Neural cell (in vitro differentiated cells): ENCODE measurements at regions not wholly inside any gene's neighbourhood (a gene's known extent, or its start where the extent isn't known, plus 50 kb on each side); places are given as distances from the start of the nearest gene placed in this dataset.
A peak's percentile ranks its signal among the peaks of the same experiment; 100 is the strongest.

ENCODE experiments used
- H2AFZ ChIP-seq: fragments of 200-600, 300-800 bp; sonication (generic), shearing (Covaris generic); 2 replicates; pipeline ENCODE4 v1.6.0; 2014; ENCODE audit warnings: low read depth, mild to moderate bottlenecking, antibody characterized with exemption, low read length, moderate library complexity
- H3F3A ChIP-seq: fragments of 200-600 bp; shearing (Covaris generic); 2 replicates; pipeline ENCODE4 v1.6.1; 2016; ENCODE audit warnings: mild to moderate bottlenecking, moderate library complexity, mixed read lengths, antibody characterized with exemption, low read length; ENCODE audit not compliant: insufficient read depth, poor library complexity, severe bottlenecking
- H3K27ac ChIP-seq: fragments of 200-600, 300-800 bp; sonication (generic), shearing (Covaris generic); 2 replicates; pipeline ENCODE4 v1.5.1; 2014; ENCODE audit warnings: mild to moderate bottlenecking, low read length, moderate library complexity
- H3K27me3 ChIP-seq: fragments of 300-800, 200-600 bp; sonication (generic), shearing (Covaris generic); 2 replicates; pipeline ENCODE4 v1.6.0; 2014; ENCODE audit warnings: mild to moderate bottlenecking, low read depth, low read length, moderate library complexity; ENCODE audit not compliant: insufficient read depth
- H3K36me3 ChIP-seq: fragments of 300-800, 200-600 bp; sonication (generic), shearing (Covaris generic); 2 replicates; pipeline ENCODE4 v1.5.1; 2014; ENCODE audit warnings: mild to moderate bottlenecking, antibody characterized with exemption, low read length, moderate library complexity; ENCODE audit not compliant: insufficient read depth
- H3K4me2 ChIP-seq: fragments of 300-800, 200-600 bp; sonication (generic), shearing (Covaris generic); 2 replicates; pipeline ENCODE4 v1.6.0; 2014; ENCODE audit warnings: mild to moderate bottlenecking, low read length
- H3K4me3 ChIP-seq: fragments of 300-800, 200-600 bp; sonication (generic), shearing (Covaris generic); 2 replicates; pipeline ENCODE4 v1.5.1; 2014; ENCODE audit warnings: mild to moderate bottlenecking, low read length, moderate library complexity
- H3K79me2 ChIP-seq: fragments of 200-600 bp; shearing (Covaris generic); replicated peaks from 2 replicates; pipeline ENCODE4 v1.6.0; 2014; ENCODE audit warnings: mild to moderate bottlenecking, low read length, moderate library complexity; ENCODE audit not compliant: insufficient read depth
- H3K9ac ChIP-seq: fragments of 300-800, 200-600 bp; sonication (generic), shearing (Covaris generic); 2 replicates; pipeline ENCODE4 v1.6.1; 2016; ENCODE audit warnings: mild to moderate bottlenecking, low read length, mixed read lengths
- H3K9me2 ChIP-seq: fragments of 200-600 bp; shearing (Covaris generic); 2 replicates; pipeline ENCODE4 v1.6.1; 2016; ENCODE audit warnings: mild to moderate bottlenecking, low read length, mixed read lengths; ENCODE audit not compliant: insufficient read depth
- H3K9me3 ChIP-seq: fragments of 200-600, 300-800 bp; sonication (generic), shearing (Covaris generic); 2 replicates; pipeline ENCODE4 v1.6.1; 2016; ENCODE audit warnings: mild to moderate bottlenecking, mixed run types, low read length, moderate library complexity, mixed read lengths
- H4K20me1 ChIP-seq: fragments of 200-600 bp; shearing (Covaris generic); 2 replicates; pipeline ENCODE4 v1.6.1; 2016; ENCODE audit warnings: mild to moderate bottlenecking, mixed run types; ENCODE audit not compliant: insufficient read depth
- EP300 ChIP-seq: fragments of 450-650 bp; conservative IDR thresholded peaks from 2 replicates; pipeline ENCODE4 v1.6.1; 2014; ENCODE audit warnings: antibody characterized with exemption, mild to moderate bottlenecking, moderate library complexity; ENCODE audit not compliant: poor library complexity, severe bottlenecking
- EZH2 ChIP-seq: fragments of 200-600, 300-800 bp; shearing (Covaris generic), sonication (generic); IDR thresholded peaks from 2 replicates; pipeline ENCODE4 v1.6.1; 2014; ENCODE audit warnings: antibody characterized with exemption, low read length, borderline replicate concordance, mild to moderate bottlenecking; ENCODE audit not compliant: insufficient read depth, poor library complexity, severe bottlenecking
- MXI1 ChIP-seq: fragments of 450-650 bp; conservative IDR thresholded peaks from 2 replicates; pipeline ENCODE4 v1.6.1; 2014; ENCODE audit warnings: antibody characterized with exemption, mild to moderate bottlenecking; ENCODE audit not compliant: poor library complexity, severe bottlenecking
- POLR2AphosphoS5 ChIP-seq: IDR thresholded peaks from 2 replicates; pipeline ENCODE4 v1.6.1; 2012
- RAD21 ChIP-seq: fragments of 450-650 bp; conservative IDR thresholded peaks from 2 replicates; pipeline ENCODE4 v1.6.1; 2014; ENCODE audit warnings: antibody characterized with exemption, mild to moderate bottlenecking, moderate library complexity
- SMC3 ChIP-seq: fragments of 450-650 bp; conservative IDR thresholded peaks from 2 replicates; pipeline ENCODE4 v1.6.1; 2014; ENCODE audit warnings: antibody characterized with exemption, mild to moderate bottlenecking, moderate library complexity; ENCODE audit not compliant: poor library complexity
- TF ChIP-seq, protein P1 (sequence below): IDR thresholded peaks from 2 replicates; pipeline ENCODE4 v1.6.1; 2012; ENCODE audit warnings: borderline replicate concordance
- TF ChIP-seq, protein P2 (sequence below): fragments of 450-650 bp; IDR thresholded peaks from 2 replicates; pipeline ENCODE4 v1.5.1; 2014; ENCODE audit warnings: antibody characterized with exemption, mild to moderate bottlenecking, moderate library complexity; ENCODE audit not compliant: poor library complexity, severe bottlenecking

DNA sequence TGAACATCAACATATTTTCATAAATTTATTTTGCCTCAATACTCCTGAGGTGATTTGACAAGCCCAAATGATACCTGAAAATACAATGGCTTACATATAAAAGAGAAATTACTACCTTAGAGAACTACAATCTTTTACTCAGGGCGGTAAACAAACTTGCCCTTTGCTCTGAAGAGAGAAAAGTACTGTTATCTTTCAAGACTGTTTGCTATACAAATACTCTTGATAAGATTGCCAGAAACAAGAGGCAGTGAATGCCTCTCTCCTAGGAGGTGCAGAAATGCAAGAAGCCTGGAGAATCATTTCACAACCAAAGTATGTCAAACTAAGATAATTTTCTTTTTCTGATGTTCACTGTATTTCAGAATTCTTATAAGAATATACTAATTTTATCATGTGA lies 160.3 kb downstream of the ALX1 start:
- H3K27me3 ChIP-seq = no peaks in the 10 kb centered on the region
- H3K4me2 ChIP-seq = no peak overlapping the region
- no peaks in the 10 kb centered on the region for H3K79me2 ChIP-seq
- no peak overlapping the region for H2AFZ ChIP-seq
- no peak for TF ChIP-seq POLR2AphosphoS5
- H3K9ac ChIP-seq = no peak overlapping the region
- H3K36me3 ChIP-seq = no peaks in the 10 kb centered on the region
- no peaks in the 10 kb centered on the region for H3K9me3 ChIP-seq
- no peaks in the 10 kb centered on the region for H3F3A ChIP-seq
- no peak overlapping the region for H3K4me3 ChIP-seq
- H3K27ac ChIP-seq = no peak overlapping the region
- H4K20me1 ChIP-seq = no peaks in the 10 kb centered on the region
- H3K9me2 ChIP-seq = no peaks in the 10 kb centered on the region

DNA sequence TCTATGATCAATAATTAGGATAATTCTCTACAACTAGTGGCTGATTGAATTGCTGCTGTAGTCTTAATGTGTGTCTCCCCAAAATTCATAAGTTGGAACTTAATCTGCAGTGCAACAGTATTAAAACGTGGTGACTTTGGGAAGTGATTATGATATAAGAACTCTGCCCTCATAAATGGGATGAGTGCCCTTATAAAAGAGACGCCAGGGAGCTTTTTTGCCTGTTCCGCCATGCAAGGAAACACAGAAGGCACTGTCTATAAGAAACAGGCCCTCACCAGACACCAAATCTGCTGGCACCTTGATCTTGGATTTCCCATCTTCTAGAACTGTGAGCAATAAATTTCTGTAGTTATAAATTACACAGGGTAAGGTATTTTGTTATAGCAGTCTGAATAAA lies 161.0 kb downstream of the ALX1 start:
- no peaks in the 10 kb centered on the region for H3K79me2 ChIP-seq
- H3K9ac ChIP-seq = no peak overlapping the region
- H2AFZ ChIP-seq = no peak overlapping the region
- H3K9me3 ChIP-seq = no peaks in the 10 kb centered on the region
- no peaks in the 10 kb centered on the region for H3K27me3 ChIP-seq
- no peak overlapping the region for H3K27ac ChIP-seq
- no peaks in the 10 kb centered on the region for H4K20me1 ChIP-seq
- H3K36me3 ChIP-seq = no peaks in the 10 kb centered on the region
- no peak overlapping the region for H3K4me3 ChIP-seq
- no peak overlapping the region for H3K4me2 ChIP-seq
- no peak for TF ChIP-seq POLR2AphosphoS5
- TF ChIP-seq, protein P1, sequence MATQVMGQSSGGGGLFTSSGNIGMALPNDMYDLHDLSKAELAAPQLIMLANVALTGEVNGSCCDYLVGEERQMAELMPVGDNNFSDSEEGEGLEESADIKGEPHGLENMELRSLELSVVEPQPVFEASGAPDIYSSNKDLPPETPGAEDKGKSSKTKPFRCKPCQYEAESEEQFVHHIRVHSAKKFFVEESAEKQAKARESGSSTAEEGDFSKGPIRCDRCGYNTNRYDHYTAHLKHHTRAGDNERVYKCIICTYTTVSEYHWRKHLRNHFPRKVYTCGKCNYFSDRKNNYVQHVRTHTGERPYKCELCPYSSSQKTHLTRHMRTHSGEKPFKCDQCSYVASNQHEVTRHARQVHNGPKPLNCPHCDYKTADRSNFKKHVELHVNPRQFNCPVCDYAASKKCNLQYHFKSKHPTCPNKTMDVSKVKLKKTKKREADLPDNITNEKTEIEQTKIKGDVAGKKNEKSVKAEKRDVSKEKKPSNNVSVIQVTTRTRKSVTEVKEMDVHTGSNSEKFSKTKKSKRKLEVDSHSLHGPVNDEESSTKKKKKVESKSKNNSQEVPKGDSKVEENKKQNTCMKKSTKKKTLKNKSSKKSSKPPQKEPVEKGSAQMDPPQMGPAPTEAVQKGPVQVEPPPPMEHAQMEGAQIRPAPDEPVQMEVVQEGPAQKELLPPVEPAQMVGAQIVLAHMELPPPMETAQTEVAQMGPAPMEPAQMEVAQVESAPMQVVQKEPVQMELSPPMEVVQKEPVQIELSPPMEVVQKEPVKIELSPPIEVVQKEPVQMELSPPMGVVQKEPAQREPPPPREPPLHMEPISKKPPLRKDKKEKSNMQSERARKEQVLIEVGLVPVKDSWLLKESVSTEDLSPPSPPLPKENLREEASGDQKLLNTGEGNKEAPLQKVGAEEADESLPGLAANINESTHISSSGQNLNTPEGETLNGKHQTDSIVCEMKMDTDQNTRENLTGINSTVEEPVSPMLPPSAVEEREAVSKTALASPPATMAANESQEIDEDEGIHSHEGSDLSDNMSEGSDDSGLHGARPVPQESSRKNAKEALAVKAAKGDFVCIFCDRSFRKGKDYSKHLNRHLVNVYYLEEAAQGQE = no peak
- TF ChIP-seq RAD21 = no peak
- TF ChIP-seq MXI1 = no peak
- H3K9me2 ChIP-seq = no peaks in the 10 kb centered on the region
- no peaks in the 10 kb centered on the region for H3F3A ChIP-seq

DNA sequence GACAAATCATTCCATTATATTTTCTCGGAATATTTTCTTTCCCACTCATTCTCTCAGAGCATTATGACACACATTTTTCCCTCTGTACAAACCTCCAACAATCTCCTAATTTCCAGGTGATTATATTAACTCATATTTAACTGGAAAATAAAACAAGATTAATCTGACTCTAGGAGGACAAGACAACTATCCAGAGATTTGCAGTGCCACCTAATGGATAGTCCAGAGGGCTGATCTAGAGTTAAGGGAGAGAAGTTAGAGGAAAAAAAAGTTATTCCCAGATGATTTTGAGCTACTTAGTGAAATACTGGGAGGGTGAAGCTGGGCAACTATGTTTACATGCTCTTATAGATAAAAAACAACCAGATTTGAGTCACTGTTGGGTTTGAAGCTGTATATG lies 161.7 kb downstream of the ALX1 start:
- Histone ChIP-seq H3K36me3 (no peaks in the 10 kb centered on the region), H3K9me2 (no peaks in the 10 kb centered on the region), H3K27ac (no peak overlapping the region), H3K4me3 (no peak overlapping the region), H3K27me3 (no peaks in the 10 kb centered on the region), H3K79me2 (no peaks in the 10 kb centered on the region), H3K9me3 (no peaks in the 10 kb centered on the region), H2AFZ (no peak overlapping the region), H3K9ac (no peak overlapping the region), H4K20me1 (no peaks in the 10 kb centered on the region), H3F3A (no peaks in the 10 kb centered on the region), H3K4me2 (no peak overlapping the region)
- peak; percentile 53 for TF ChIP-seq RAD21
- no peak for TF ChIP-seq POLR2AphosphoS5
- no peak for TF ChIP-seq EP300
- TF ChIP-seq SMC3 = peak; percentile 49
- TF ChIP-seq, protein P2, sequence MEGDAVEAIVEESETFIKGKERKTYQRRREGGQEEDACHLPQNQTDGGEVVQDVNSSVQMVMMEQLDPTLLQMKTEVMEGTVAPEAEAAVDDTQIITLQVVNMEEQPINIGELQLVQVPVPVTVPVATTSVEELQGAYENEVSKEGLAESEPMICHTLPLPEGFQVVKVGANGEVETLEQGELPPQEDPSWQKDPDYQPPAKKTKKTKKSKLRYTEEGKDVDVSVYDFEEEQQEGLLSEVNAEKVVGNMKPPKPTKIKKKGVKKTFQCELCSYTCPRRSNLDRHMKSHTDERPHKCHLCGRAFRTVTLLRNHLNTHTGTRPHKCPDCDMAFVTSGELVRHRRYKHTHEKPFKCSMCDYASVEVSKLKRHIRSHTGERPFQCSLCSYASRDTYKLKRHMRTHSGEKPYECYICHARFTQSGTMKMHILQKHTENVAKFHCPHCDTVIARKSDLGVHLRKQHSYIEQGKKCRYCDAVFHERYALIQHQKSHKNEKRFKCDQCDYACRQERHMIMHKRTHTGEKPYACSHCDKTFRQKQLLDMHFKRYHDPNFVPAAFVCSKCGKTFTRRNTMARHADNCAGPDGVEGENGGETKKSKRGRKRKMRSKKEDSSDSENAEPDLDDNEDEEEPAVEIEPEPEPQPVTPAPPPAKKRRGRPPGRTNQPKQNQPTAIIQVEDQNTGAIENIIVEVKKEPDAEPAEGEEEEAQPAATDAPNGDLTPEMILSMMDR = peak; percentile 53
- no peak for TF ChIP-seq EZH2
